Hypothalamus (tissue), 51 donors: ENCODE measurements at regions not wholly inside any gene's neighbourhood (a gene's known extent, or its start where the extent isn't known, plus 50 kb on each side); places are given as distances from the start of the nearest gene placed in this dataset.

Experiments
- DNase-seq, 51 donors: peaks; one replicate each; lab custom pipeline; 2025; lab: John Stamatoyannopoulos, UW

DNA sequence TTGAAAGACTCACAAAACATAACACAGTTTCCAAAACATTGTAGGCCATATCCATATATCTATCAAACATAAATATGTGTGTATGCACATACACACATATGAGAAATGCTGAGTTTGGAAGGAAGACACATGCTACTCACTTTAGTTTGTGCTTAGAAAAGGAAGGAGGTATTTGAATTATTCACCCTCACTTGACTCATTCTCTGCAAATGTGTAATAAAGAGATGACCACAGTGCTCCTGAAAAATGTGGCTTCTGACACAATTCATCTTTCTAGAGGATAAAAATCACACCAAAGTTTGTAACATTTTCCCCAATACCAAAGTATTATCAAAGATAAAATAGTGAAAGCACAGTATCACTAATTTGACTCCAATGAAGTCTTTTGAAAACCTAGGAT, 950.1 kb downstream of the FAT4 start:
- no peak for DNase-seq

DNA sequence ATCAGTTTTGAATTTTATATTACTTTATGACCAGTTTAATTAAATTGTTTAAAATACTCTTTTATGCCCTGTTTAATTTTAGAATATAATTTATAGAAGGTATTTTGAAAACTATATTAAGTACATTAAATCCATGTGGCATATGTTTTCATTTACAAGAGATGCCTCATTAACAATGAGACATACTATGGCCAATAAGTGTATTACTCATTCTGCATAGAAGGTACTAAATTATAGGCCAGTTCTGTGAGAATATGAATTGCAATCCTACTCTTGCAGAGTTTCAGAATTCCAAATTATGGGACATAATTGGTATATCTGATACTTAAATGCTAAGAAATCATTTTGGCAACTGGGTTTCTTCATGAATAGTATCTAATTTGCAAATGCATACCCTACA, 951.1 kb downstream of the FAT4 start:
- DNase-seq: no peak

DNA sequence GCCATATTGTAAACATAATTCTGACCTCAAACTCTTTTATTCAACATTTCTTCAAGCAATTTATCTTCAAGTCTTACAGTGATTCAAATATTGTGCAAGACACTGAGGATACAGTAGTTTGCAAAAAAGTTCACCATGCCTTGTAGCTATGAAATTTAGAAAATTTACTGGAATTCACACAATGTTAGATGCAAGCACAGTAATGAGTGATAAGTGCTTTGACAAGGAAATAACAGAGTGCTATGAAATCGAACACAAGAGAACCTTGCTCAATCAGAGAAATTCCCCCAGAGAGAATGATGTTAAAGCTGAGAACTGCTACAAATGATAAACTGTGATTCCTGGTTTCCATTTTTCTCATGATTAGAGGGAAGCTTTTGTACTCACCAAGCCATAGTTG, 952.9 kb downstream of the FAT4 start:
- DNase-seq: no peak

DNA sequence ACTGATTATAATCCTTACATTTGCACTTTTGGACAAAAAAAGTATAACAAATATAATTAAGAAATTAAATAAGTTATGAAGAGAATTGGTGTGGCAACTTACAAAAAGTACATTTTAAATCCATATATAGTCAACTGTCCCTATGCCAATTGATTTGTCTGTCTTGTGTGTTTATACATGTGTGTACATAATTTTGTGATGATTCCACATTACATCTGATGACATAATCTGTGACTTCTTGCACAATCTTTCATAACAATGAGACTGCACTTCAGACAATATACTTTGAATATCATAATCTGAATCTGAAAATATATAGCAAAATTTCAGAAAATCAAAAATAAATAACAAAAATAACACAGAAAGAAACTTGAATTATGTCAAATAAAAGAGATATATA, 953.4 kb downstream of the FAT4 start:
- DNase-seq: no peak

DNA sequence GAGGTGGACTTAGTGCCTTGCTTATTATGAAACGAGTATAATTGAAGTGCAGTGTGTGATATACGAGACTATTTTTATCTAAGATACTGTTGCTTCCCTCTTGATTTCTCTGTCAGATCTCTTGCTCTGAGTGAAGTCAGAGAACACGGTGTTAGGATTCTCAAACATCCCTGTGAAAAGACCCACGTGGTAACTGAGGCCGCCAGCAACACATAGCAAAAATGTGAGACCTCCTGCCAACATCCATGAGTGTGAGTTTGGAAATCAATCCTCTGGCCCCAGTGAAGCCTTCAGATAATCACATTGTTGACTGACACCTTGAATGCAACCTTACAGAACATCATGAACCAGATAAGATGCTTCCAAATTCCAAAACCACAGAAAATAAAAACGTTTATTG, 954.4 kb downstream of the FAT4 start:
- DNase-seq: no peak

DNA sequence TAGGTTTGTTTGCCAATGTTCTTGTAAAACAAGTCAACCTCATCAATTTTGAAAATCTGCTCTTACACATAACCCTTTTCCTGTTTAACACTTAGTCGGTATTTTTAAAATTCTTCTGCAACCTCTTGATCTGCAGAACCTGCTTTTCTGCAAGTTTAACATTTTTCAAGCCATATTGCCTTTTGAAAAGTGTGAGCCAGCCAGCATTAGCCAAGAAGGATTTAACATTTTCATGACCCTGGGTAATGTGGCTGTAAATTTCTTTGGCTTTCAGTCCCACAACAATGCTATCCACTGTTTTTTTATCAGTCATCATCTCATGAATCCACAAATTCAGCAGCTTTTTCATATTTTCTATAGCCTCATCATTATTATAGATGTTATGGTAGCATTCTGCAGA, 956.5 kb downstream of the FAT4 start:
- no peak for DNase-seq

DNA sequence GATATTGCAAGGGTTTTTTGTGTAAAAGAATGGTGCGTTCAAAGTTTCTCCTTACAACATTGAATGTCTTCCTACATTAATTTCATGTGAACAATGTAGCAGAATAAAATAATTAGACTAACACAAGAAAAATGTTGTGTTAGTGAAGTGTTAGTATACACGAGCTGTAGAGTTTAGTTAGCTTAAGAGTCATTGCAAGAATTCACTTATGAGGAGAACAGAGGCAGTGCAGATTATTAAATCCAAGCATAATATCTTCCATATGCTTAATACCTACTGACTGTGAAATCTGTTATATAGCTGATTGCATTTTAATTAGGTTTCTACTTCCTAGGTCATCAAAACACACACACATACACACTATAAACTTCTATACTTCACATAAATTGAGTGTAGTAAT, 959.0 kb downstream of the FAT4 start:
- DNase-seq: no peak

DNA sequence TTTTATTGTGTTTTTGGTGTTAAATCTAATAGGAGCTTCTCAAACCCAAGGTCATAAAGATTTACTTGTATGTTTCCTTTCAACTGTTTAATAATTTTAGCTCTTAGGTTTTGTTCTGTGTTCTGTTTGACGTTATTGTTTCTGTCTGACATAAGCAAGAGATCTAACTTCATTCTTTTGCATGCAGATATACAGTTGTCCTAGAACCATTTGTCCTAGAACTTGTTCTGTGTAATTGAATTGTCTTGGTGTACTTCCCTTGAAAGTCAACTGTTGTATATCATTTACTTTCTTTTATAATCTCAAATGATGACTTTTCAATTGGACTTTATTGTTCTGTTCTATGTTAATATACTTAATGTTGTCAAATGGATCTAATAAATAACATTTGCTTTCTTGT, 977.1 kb downstream of the FAT4 start:
- DNase-seq: no peak

DNA sequence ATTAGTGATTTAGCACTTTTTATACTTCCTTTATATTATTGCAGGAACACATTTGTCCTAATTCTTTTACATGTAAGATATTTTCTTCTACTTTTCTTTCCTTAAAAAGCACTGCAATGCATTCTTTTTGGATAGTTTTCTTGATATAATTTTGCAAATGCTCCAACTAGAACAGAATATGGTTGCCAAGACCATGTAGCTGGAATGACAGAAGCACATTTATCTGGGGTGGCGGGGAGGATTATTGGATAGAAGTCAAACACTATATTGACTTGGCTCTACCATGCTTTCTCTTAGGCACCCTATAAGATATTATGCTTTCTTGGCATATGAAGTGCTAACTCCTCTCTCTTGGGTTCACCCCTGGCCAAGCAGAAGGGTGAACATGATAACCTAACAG, 983.5 kb downstream of the FAT4 start:
- DNase-seq: no peak

DNA sequence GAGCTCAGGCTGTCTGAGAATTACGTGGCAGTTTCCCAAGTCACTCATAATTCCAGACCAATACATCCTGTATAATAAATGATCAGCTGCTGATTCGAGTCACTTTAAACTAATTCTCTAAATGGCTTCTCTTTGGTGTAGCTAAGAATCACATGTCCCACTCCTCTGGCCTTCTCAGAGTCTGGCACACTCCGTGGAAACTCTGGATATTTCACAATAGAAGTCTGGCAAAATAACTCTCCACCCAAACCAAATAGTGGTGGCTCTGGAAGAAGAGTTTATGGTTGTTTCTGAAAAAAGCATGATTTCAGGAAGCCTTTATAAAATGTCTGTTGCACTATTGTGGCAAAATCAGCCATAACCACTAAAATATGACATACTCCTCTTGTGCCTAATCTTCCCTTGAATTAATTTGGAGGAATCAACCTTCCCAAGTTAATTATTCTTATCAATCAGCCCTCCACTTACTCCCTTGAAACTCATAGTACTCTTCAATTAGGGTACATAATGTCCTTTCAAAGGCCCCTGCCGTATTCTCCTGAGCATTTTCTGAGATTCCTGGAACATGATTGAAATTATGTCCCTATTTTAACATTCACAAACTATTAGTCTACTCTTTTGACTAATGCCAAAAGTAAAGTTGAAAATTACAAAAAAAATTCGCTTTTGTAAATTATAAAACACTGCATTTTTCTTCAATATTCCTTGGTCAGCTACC, 991.6 kb downstream of the FAT4 start:
- DNase-seq: no peak

DNA sequence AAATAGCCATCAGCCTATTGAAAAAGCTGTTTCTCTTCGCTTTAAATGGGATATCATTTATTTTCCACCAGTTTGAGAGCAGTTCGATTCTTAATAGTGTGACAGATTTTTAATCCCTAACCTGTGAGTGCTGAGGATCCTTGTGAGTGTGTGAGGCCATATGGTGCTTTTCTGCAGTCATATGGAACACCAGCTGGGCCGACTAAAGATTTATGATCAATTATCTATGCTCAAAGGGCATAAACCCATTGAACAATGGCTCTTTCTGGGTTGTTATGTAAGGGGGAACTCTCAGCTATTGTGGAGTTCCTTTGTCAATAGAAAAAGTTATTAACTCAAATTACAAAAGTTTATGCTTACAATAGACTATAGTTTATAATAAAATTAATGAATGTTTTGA, 1003.6 kb downstream of the FAT4 start:
- no peak for DNase-seq

DNA sequence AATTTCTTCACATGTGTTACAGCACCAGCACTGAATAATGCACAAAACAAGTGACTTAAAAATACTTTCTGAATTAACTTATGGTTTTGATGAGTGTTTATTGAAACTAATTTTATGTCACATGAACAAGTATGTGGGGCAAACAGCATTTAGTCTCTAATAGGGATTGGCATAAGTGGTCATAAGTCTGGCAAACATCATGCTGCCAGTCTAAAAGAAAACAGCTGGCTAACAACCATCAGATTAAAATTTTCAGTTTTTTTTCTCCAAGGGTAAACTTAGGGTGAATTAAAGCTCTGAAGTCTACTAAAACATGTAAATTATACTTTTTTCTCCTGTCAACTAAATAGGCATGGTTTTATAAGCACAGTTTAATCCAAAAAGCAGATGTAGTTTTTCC, 1014.2 kb downstream of the FAT4 start:
- no peak for DNase-seq

DNA sequence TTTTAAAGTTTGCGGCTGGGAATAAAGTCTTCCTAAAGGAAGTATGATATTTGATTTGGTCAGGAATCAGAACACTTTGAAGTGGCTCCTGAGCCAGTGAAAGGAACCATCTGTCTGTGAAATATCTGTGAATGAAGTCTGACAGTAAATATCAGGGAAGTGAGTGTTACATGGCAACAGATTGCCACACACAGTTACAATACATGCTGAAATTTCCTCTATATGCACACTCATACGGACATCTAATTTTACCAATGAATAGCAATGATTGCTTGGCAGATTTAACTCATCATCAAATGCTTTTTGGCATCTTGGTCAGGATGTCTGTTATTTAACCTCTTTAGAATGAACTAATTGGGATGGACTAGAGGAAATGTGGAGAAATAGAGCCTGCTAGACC, 1023.8 kb downstream of the FAT4 start:
- DNase-seq: no peak

DNA sequence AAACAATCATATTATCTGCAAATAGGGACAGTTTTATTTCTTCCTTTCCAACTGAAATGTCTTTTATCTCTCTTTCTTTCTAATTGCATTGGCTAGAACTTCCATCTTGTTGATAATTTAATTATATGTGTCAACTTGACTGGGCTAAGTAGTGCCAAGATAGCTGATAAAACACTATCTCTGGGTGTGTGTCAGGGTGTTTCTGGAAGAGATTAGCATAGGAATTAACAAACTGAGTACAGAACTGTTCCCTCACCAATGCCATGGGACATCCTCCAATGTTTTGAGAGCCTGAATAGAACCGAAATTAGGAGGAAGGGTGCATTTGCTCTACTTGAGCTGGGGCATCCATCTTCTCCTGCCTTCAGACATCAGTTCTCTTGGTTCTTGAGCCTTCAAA, 1027.2 kb downstream of the FAT4 start:
- DNase-seq: no peak

DNA sequence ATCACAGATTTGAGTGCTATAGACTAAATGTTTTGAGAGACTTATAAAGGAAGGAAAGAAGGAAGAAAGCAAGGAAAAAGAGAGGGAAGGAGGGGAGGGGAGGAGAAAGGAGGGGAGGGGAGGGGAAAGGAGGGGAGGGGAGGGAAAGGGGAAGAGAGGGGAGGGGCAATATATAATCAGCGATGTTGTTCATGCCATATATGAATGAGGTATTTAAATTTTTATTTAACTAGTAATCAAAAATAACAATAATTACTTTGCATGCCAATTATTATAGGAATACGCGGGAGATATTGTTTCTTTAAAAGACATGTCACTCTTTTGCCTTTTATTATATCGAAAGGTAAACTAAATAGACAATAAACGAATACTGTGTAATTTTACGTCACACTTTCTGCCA, 1029.7 kb downstream of the FAT4 start:
- no peak for DNase-seq

DNA sequence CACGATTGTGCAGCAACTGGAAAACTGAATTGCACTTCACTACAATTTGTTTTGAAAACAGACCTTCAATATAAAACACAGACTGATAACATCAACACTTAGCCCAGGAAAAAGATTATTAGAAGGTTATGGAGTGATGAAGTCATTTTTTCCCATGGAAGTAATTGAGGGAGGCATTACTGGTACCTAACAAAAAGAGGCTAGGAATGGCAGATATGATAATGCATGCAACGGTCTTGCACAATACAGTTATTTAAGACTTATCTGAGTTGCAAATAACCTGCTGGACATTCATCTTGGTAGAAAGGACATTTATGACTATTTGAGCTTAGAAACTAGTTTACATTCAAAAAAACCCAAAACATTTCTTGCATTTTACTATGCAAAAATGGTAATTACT, 1031.9 kb downstream of the FAT4 start:
- no peak for DNase-seq

DNA sequence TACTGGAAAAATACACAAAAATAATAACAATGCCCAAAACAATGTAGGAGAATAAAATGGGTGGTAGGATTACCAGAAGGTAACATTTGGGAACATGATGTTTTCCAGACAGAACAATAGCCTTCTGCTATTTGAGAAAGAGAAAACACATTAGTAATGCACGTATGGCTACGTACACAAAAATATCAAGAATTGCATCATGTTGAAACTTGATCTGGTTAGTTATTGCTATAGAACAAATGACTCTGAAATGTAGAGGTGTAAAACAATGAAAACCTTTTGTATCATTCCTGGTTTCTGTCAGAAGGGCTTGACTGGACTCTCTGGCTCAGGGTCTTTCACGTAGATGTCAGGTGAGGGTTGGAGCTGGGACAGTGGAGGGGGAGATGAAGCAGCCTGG, 1040.0 kb downstream of the FAT4 start:
- DNase-seq: no peak

DNA sequence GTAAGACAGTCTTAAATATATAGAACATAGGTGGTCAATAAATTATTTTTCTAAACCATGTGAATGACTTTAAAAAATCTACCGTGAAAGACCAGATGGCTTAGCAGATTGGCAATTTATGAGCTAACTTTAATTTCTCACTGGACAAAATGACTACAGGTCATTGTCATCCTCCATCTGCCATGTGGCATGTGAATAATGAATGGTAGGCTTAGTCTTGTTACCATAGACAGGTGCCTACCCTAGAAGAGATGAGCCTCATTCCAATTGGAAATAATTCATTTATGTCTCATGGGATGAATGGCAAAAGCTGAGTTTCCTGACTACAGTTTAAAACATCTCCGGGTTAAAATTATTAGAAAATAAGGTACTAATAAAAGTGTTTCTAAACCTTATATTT, 1043.3 kb downstream of the FAT4 start:
- DNase-seq: no peak

DNA sequence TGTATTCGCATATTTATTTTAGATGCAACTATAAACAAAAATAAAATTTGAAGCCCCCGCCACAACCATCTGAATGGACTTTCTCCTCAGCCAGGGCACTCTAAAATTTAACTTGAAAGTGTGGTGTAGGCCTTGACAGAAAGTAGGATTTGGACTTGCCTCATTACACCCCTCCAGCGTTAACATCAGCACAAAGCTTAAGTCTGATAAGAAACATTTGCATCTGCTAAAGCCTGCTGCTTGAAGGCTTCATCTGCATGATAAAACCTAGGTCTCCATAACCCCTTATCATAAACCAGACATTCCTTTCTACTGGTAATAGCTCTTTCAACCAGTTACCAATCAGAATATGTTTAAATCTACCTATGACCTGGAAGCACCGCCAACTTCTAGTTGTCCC, 1046.5 kb downstream of the FAT4 start:
- DNase-seq: no peak

DNA sequence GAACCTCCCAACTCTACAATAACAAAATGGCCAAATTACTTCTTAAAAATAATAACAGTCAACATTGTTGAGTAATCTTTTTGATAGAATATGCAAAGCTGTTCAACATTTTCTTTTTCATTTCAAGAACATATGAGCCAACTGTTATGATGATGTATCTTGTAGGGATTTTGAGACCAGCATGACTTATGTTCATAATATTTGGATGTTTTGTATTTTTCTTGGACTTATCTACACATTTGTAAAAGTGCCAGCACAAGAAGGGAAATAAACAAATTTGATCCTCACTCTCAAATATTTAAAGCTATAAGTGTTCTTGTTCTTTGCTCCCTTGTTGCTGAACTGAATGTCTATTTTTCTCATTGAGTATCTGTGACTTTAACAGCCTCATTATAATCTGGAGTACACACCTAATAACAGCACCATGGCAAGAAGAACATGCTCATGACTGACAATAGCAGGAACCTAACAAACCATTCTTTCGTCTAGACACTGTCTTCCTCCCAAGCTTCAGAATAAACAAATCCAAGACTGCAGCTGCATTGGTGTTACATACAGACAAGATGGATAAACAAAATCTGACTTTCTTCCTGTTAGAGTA, 1049.7 kb downstream of the FAT4 start:
- no peak for DNase-seq

DNA sequence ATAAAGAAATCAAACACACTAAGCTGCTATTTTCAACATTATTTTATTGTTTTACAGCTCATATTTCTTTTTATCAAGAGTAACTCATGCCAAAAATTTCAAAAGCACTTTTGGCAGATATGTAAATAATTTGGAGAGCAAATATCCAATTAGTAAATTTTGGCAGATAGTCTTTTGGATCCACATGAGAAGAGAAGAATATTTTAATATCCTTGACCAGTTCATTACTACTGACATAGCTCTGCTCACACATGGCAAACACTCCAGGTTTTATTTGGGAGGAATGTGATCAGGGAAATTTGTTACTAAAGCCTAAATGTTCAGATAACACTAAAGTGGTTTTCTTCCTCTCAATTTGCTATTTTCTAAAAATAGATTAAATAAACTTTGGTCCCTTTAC, 1054.3 kb downstream of the FAT4 start:
- DNase-seq: no peak

DNA sequence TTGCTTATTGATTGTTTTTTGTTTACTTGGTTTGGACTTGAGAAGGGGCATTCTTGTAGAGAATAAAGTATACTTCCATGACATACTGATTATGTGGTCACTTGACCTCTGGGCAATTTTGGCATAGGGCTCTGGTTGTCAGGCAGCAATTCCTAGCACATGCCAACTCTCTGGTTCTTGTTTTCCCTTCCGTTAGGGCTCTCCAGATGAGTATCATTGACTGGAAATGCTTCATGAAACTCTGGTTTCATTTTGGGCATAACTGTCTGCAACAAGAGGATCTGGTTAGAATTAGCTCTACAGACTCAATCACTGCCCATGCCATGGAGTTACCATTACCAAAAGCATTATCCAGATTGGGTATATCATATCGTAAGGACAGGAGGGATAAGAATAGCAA, 1057.9 kb downstream of the FAT4 start:
- no peak for DNase-seq

DNA sequence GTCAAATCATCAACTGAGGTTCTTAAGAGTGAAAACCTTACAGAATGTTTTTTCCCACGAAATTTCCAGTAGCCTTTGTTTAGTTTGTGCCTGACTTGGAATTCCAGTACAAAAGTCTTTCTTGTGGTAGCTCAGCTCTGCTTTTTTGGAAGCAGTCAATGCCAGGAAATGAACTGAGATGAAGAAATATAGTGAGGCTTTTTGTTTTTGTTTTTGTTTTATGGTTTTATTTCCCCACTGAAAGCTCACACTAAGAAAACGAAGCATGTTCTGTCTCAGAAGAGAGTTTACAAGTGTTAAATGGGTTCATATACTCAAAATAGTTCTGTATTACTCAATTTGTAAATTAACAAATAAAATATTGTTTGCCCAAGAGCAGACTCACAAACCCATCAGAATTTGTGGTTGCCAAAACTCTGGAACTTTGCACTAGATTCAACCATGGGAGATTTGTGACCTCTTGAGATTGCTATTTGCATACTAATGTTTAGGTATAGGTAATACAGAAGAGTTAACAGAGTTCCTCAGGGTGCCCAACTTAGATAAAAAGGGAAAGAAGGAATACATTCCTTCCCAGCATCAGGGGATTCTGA, 1060.8 kb downstream of the FAT4 start:
- no peak for DNase-seq
